ENCODE measurements at regions not wholly inside any gene's neighbourhood (a gene's known extent, or its start where the extent isn't known, plus 50 kb on each side); places are given as distances from the start of the nearest gene placed in this dataset.
"Not testable (repeated sequence)": the region's sequence is repeated elsewhere in the genome, so short reads cannot be mapped to it uniquely, and the experiment has no call there.

DNA sequence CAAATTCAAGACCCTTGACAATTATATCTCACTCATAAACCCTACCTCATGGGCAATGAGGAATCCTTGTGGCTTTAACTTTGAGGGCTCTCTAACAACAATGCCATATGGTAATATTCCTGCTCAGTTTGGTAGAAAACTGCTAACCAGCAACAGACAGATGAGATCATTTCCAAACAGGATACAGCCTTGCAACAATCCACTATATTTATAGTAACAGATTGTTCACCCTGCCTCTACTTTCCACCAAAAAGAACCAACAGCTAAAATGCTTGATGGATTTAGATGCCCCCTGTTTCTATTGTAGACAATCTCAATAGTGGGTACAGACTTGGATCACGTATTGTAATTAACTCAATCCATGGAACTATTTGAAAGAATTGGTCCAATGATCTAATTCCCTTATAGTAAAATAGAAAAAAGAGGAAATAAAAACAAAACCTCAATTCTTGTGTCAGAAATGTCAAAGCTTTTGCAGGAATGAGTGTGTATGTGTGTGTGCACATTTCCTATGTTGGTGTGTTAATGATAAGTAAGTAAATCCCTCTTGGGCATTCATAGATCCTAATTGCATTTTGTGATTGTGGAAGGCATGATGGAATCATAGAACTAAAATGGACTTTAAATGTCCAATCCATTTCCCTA is 100.0 kb upstream of the EDEM3 start:
- DNase-seq (ENCODE audit: low read depth in 2 of 2): no peak

DNA sequence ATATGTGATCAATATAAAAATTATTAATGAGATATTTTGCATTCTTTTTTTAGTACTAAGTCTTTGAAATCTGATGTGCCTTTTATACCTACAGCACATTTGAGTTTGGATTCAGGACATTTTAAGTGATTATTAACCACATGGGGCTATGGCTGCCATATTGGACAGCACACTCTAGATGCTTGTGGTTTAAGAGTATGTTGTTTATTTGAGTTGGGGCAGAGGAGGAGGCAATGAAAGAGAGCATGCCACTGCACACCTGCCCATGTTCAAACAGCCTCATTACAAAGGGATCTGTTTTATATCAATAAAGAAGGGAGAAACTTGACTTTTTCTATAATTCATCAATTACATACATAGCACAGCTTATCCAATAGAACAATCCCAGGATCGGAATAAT is 99.4 kb upstream of the EDEM3 start:
- no peak for DNase-seq (ENCODE audit: low read depth in 2 of 2)

DNA sequence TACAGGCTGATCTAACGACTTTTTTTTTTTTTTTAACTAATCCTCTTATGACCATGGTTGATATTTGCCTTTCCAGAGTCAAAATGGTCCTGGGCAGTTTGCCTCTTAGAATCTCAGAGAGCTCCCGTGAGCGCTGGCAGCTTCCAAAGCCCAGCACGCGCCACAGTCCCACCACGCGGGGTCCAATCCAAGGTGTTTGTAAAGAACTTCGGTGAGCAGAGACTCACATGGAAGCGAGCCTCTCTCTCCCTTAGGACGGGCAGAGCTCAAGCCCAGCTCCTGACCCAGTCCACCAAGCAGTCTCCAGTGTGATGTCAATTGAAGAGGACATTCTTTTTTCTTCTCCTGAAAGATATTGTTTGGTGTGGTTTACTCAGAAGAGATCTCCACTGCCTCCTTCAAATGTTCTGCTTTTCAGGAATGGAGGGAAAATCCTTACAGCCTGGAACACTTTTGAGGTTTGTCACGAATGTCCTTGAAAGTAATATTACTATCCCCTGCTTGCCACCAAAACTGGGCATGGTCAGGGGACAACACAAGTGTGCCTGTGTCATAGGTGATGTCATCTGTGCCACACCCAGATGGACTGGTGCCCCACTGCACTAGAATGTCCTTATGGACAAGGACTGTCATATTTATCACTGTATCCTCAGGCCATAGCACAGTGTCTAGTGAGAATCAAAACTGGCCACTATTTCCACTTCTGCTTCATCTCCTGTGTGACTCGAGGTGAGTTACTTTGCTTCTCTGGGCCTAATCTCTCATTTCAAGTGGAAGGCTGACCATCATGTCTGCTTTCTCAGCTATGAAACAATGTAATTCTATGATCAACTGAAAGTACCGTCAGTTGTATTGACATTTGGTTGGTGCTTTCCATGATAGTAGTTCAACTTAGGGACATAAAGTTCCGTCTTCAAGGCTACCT is 97.4 kb upstream of the EDEM3 start:
- no peak for DNase-seq (ENCODE audit: low read depth in 2 of 2)

DNA sequence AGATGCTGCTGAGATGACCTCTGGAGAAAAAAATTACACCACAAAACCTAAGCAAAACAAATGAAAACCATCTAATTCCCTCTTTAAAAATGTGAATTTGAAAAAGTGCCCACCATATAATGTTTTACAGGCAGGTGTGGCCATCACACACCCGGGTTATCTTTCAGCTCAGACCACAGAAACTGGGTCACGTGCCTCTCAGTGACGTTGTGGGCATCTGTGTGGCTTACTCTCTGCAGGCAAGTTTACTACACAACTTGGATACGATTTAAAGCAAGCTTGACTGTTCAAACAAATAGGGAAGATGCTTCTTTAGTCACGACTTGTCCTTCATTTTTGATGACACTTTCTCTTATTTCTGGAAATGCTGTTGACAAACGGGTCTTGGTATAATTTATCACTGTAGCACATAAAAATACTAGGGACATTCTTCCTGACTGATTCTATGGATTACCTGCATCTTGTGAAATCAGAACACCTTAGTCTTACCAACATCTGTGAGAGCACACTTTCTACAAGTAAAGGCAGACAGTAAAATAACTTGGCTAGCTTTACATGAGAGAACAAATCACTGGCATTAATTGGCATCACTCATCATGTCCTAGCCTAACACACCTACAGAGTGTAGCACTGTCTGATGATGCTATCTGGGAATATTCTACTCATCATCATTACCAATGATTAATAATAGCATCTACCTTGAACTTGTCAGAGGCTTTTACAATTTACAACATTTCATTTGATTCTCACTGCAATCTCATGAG is 89.3 kb upstream of the EDEM3 start:
- DNase-seq (ENCODE audit: low read depth in 2 of 2): no peak

DNA sequence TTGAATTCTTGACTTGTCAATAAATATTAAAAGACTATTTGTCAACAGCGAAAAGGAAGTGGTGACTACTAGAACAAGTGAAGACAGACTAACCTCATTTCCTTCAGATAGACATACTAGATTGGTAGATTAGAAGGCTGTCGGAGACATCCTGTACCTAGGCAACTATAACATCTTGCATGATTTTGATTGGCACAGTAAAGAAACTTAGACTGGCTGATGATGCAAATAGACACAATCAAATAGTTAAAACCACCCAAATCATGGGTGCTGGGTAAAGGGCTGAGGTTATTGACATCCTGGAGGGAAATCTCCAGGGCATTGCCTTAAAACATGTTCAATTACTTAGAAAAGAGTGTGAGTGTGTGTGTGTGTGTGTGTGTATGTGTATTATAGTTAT is 85.9 kb upstream of the EDEM3 start:
- no peak for DNase-seq (ENCODE audit: low read depth in 2 of 2)

DNA sequence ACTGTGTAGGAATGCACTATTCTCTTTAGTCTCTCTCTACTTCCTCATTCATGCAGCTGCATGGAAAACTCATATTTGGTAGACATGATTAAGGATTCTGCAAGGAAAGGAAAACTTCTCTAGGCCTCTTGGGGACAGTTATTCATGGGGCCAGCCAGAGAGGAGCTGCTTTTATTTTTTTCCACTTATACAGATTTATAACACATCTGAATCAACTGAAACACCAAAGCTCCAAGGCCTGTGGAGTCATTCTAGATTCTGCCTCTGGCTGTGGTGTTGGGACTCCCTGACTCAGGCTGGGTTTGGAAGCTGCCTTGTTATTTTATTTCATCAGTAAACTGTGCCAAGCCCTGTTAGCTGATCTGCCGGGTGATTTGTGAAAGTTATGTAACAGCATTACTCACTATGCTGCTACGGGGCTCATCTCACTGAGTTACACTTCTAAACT is 83.9 kb upstream of the EDEM3 start:
- DNase-seq (ENCODE audit: low read depth in 2 of 2): no peak

DNA sequence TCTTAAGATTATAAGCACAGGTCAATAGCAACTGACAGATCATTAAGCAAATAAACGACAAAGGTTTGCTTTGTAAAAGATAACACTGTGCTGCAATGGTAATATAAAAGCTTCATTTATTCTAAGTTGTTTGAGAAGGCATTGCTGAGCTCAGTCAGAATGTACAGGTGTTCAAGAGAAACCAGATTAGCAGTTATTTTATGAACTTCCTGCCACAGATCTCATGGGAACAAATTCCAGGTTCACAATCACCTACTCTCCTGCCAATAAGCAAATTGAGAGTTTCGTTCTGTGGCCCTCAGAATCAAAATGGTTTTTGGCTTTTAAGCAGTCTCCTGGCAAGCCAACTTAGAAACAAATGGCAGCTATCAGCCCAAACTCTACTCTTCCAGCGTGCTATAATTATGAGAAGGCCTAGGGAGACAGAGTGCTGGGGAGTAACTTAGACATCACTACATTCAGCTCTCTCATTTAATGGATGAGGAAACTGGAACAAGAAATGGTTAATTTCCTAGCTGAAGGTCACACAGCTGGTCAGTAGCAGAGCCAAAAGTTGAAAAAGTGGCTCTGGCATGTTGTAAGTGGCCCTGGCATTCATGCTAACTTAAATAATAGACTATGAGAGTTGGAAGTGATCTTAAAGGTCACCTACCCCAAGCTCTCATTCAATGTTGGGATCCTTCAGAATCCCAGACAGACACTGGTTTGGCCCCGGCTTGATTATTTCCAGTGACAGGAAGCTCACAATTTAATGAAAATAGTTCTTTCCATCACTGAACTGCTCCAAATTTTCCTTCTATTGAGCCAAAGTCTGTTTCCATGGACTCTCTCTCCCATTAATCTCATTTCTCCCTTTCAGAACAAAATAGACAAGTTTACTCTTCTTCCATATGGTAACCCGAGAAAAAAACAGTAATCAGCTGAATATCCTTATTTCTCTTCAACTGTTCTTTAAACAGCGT is 82.6 kb upstream of the EDEM3 start:
- no peak for DNase-seq (ENCODE audit: low read depth in 2 of 2)

DNA sequence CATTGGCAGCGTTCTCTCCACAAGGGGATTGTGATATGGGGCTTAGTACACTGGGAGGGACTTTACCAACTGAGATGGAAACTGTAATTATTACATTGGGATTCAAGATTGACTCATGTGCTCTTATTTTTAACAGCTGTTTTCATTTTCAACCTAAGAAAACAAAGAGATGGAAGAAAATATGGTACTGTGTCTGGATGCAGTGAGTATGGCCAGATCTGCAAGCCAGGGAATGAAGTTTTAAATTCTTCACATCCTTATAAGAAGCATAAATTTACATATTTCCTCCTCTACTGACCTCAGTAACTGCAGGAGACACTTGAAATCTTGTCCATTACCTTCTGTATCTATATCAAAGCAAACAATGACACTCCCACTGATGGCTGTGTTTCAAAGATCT is 81.5 kb upstream of the EDEM3 start:
- no peak for DNase-seq (ENCODE audit: low read depth in 2 of 2)

DNA sequence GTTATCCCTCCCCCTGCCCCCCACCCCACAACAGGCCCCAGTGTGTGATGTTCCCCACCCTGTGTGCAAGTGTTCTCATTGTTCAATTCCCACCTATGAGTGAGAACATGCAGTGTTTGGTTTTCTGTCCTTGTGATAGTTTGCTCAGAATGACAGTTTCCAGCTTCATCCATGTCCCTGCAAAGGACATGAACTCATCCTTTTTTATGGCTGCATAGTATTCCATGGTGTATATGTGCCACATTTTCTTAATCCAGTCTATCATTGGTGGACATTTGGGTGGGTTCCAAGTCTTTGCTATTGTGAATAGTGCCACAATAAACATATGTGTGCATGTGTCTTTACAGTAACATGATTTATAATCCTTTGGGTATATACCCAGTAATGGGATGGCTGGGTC is 79.3 kb upstream of the EDEM3 start:
- not testable (repeated sequence) for DNase-seq (ENCODE audit: low read depth in 2 of 2)

DNA sequence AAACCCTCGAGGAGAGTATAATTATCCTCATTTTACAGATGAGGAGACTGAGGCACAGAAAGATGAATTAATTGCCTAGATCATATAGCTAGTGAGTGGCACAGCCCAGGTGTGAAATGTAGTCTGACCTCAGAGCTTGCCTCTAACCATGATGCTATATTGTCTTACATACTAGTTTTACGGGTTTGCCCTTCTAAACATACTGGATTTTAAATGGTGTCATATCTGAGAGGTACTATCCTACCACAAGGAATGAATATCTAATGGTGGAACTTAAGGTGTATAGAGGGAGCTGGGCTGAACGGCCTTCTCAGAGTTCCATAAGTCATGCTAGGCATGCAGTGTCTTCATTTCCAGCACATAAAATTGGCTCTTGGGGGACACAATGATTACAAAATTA is 77.9 kb upstream of the EDEM3 start:
- DNase-seq (ENCODE audit: low read depth in 2 of 2): no peak

DNA sequence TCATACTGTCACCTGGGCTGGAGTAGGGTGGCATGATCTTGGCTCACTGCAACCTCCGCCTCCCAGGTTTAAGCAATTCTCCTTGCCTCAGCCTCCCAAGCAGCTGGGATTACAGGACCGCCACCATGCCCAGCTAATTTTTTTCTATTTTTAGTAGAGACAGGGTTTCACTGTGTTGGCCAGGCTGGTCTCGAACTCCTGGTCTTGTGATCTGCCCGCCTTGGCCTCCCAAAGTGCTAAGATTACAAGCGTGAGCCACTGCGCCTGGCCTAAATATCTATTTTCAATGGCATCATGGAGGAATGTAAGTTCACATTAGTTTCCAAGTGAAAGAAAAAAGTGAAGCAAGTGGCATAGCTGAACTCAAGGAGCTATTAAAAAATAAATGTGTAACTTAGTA is 74.8 kb upstream of the EDEM3 start:
- not testable (repeated sequence) for DNase-seq (ENCODE audit: low read depth in 2 of 2)

DNA sequence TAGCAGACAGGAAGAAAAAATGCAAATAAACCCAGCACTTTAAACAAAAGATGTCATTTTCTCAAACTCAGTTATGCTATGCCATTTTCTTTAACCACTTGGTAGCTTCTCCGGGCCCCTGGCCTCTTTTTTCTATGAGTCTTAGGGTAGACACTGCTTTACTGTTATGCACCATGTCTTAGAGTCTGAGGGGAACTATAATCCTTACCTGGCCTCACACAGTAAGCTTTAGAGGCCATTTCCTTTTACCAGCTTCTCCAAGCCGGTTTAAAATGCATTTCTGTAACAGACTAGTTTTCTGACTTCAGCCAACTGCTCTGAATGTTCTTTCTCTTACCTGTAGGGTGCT is 73.7 kb upstream of the EDEM3 start:
- no peak for DNase-seq (ENCODE audit: low read depth in 2 of 2)

DNA sequence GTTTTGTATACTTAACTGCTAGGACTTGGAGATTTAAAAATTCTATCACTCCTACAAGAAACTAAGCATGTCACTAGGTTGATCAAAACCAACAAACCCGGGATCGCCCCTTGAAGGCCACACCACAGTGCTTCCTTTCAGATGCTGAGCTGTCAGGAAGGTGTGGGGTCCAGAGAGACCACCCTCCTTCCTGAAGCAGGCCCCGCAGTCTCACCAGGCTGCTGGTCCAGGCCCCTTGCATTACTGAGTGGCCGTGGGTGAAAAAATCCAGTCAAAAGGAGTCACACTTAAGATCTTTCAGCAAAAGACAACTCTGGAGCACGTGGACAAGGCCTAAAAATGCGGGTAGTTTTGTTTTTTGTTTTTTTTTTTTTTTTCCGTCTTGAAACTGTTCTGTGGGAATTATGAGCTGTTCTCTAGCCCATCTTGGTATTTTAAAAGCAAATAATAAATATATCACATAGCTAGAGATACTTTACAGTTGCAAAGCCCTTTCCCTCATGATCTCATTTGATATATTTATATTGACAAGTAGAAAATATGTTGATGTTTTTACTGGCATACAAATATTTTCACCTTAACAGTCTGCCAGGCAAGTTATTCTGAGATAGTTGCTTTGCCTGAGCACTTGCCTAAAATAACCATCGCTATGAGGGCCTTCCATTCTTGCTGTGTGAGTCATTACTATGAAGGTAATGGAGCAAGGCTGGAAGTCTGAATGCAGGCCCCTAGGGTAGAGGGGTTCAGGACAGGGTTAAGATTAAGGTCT is 73.1 kb upstream of the EDEM3 start:
- DNase-seq (ENCODE audit: low read depth in 2 of 2): no peak

DNA sequence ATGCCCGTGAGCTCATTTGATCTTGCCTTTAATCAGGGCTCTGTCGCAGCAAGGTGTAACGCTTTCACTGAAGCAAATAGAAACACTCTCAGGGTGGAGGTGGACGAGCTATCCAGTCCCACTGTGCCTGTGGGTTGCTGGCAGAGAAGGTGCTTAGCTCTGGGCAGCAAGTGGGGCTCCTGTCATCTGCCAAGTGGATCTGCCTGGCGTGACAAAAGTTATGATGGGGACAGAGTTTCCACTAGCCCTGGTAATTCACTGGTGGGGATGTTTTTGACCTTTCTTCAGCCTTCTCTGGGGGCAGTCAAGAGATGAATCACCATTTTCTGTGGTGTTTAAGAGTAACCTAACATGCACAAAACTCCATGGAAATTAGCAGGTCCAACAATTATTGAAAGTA is 71.3 kb upstream of the EDEM3 start:
- no peak for DNase-seq (ENCODE audit: low read depth in 2 of 2)

DNA sequence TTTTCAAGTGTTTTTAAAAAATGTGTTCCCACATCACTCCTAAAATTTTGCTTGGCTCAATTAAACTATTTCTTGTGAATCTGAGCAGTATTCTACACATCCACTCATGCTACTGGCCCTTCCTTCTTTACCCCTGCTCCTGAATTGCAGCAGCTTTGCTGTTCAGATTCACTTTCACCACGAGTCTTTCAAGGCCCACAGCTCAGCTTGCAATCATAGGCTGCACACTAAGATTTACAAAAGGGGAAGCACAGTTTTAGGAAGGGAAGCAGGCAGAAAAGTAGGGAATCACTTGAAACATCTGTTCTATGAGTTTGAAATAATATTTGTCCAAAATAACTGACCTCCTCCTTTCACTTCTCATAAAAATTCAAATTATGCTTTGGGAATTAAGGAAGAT is 70.9 kb upstream of the EDEM3 start:
- no peak for DNase-seq (ENCODE audit: low read depth in 2 of 2)

DNA sequence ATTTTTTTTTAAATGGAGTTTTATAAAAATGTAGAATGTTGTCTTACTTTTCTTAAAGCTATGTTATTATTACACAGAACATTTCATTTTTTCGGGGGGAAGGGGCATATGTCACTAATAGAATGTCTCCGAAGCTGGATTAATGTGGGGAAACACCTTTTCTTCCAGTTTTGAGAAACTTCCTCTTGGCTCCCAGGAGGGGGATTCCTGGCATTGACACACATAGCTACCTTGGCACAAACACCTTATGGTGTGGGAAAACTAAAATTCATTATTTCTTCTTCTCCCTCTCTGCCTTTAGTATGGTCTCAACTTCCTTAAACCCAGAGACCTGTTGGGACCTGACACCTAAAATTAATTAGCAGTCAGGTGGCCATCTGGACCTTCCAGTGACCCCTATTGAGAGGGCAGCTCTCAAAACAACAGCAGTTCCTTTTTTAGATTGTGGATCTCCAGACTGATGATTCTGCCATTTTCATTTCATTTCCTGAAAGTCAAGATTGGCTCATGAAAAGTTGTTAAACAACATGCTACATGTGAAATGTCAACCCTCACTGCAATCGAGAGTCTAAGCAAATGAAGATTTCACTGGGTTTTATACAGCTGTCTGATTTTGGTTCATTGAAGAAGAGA is 70.1 kb upstream of the EDEM3 start:
- no peak for DNase-seq (ENCODE audit: low read depth in 2 of 2)

DNA sequence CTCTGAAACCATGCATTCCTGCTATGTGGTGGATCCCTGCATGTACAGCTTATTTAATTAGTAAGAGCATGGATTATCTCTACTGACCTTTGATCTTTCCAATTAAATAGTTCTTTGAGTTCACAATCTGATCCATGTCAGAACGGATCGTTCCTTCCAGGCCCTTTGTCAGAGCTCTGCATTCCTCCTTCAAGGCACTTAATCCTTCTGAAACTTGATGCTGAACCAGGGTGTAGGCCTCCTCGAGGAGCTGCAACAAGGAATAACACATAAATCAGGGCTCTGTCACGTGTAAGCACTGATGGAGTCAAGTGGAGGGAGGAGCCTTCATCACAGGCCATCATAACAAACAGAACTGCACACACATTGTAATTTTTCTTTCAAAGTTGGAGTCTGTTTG is 68.4 kb upstream of the EDEM3 start:
- no peak for DNase-seq (ENCODE audit: low read depth in 2 of 2)

DNA sequence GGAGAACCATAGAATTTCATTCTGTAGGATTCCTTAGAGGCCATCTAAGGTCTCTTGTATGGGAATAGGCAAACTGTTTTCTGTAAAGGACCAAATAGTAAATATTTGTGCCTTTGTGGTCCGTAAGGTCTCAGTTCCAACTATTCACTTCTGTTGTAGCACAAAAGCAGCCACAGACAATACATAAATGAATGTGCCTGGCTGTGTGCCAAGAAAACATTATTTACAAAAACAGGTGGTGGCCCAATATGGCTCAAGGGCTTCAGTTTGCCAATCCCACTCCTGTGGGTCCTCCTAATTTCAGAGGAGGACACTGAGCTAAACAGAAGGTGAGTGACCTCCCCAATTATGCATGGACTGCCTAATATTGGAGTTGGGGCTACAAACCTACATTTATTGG is 67.6 kb upstream of the EDEM3 start:
- DNase-seq (ENCODE audit: low read depth in 2 of 2): no peak

DNA sequence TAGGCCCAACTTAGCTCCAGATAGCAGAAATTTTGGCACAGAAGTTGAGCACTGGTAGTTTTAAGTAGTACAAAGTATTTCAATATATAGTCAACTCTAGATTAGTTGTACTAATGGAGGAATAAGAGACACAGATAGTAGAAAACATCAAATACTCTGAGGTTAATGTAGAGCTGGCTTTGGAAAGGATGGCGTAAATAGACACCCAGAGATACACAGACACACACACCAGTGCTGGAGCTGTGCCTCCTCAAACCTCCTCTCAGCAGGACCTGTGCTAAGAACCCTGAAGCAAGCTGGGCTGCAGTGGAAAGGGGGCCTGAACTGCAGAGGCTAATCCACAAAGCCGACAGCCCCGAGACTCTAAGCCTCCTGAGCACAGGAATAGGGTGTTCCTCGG is 67.0 kb upstream of the EDEM3 start:
- DNase-seq (ENCODE audit: low read depth in 2 of 2): no peak

DNA sequence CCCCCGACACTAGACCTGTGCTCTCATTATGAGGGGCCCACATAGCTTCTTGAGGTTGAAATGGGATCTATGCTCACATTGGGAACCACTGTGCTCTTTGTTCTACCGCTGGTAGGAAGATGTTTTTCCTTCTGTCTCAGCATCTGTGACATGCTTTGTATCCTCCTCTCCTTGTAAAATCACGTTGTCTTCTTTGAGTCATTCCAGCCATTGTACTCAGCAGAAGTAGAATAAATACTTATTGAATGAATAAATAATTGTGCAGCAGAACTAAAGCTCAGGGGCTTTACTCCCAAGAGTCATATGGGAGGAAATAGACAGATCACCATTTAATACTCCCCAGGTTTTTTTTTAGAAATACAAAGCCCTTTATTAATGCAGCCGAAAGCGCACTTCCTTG is 66.3 kb upstream of the EDEM3 start:
- DNase-seq (ENCODE audit: low read depth in 2 of 2): no peak
